ENCODE measurements at regions not wholly inside any gene's neighbourhood (a gene's known extent, or its start where the extent isn't known, plus 50 kb on each side); places are given as distances from the start of the nearest gene placed in this dataset.
"Not testable (repeated sequence)": the region's sequence is repeated elsewhere in the genome, so short reads cannot be mapped to it uniquely, and the experiment has no call there.

GRCh38 chrY:17505834-17506233 lies 374.2 kb downstream of the CDY2B start:
- TF ChIP-seq CTCF, POLR2A (IDR thresholded peaks at IDR 0.05): not testable (repeated sequence)
